ES-I3 (cell line): ENCODE measurements at regions not wholly inside any gene's neighbourhood (a gene's known extent, or its start where the extent isn't known, plus 50 kb on each side); places are given as distances from the start of the nearest gene placed in this dataset.

Experiments used
- H3K36me3 ChIP-seq: 2 replicates; pipeline ENCODE4 v1.6.1; 2013; ENCODE audit warnings: mild to moderate bottlenecking, low read length, control low read depth, moderate library complexity; ENCODE audit not compliant: insufficient read depth
- H3K4me1 ChIP-seq: 2 replicates; pipeline ENCODE4 v1.6.1; 2013; ENCODE audit warnings: mild to moderate bottlenecking, control low read depth, low read length; ENCODE audit not compliant: insufficient read depth
- H3K9ac ChIP-seq: 2 replicates; pipeline ENCODE4 v1.6.1; 2013; ENCODE audit warnings: low read depth, mild to moderate bottlenecking, low read length, moderate library complexity
- H3K9me3 ChIP-seq: 2 replicates; pipeline ENCODE4 v1.6.1; 2013; ENCODE audit warnings: mild to moderate bottlenecking, low read length, moderate library complexity; ENCODE audit not compliant: control insufficient read depth, insufficient read depth

DNA sequence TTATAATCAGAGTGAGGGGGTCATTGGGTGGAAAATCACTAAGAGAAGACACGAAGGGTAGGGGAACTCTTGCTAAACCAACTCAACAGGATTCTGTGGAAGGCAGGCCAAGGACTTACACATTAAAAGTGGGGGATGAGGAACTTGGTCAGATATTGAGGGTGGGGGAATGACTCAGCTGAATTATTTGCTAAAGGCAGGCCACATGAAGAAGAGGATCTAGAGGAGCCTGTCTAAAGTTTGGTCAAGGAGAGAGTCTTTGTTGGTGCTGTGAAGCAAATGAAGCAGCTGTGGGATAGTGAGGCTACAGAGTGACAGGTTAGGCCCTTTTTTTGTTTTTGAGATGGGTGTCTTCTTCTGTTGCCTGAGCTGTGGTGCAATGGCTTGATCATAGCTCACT, 63.9 kb upstream of the SPRY4 start:
- peaks cover 37% of the 10 kb centered on the region for H3K4me1 ChIP-seq
- no peaks in the 10 kb centered on the region for H3K36me3 ChIP-seq
- H3K9me3 ChIP-seq = no peaks in the 10 kb centered on the region
- no peak overlapping the region for H3K9ac ChIP-seq

DNA sequence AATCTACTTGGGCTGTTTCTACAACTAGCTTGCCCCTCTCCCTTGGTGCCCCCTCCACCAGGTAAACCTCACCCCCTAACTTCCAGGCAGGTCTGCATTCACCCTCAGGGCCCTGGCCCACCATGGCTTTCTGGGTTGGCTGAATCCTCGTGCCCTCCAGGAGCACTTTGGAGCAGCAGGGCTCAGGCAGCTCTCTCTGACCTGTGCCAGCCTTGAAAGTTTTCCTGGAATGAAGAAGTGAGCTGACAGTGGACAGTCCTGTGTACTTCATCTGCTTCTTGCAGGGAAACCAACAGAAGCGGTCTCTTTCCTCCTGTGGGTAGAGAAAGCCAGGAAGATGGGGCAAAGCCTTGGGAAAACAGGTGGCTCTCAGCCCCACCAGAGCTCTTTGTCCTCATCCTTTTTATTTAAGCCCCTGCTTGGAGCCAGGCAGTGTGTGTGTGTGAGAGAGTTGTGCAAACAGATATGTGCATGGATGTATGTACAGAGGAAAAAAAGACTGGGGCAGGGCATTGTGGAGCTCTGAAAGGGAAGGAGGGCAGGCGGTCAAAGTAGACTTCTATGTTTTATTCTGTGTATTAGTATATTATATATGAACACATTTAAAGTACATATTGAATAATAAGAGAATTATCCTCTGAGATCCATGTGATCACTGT, 62.3 kb upstream of the SPRY4 start:
- no peaks in the 10 kb centered on the region for H3K36me3 ChIP-seq
- H3K9ac ChIP-seq = no peak overlapping the region
- H3K4me1 ChIP-seq = peaks cover 42% of the 10 kb centered on the region
- no peaks in the 10 kb centered on the region for H3K9me3 ChIP-seq

DNA sequence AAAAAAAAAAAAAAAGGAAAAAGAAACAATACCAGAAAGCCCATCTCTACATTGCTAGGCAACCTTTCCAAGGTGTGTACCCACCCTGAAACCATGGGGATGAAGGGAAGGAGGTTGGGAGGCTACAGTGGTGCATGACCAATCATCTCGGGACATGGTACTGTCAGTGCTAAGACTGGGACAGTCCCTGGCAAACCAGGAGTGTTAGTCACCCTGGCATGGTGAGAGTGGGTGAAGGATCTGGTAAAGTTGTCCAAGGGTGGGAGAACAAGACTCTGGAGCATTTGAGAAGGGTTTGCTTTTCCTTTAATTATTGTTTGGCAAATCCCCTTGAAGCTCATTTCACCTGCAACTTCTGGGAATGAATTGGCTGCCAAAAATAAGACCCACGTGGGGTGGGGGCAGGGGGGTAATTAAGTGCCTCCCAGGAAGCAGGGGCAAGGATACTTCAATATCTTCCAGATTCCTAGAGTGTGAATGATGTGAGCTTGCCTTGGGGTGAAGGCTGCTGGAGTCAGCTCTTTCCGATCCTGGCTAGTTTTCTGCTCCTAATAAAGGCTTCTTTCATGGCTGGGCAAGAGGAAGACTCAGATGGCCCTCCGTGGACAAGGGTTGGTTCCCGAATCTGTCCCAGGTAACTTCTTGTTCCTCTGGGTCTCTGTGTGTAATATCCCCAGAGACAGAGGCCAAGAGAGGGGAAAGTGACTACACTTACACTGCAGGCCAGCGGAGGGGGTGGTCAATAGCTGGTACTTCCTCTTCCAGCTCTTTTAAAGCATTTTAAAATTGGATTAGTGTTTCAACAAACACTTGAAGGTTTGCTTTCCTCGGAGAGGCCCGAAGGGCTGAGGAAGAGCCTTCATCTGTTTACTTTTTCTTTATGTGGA, 61.6 kb upstream of the SPRY4 start:
- H3K9ac ChIP-seq = no peak overlapping the region
- H3K4me1 ChIP-seq = peaks cover 42% of the 10 kb centered on the region
- H3K9me3 ChIP-seq = no peaks in the 10 kb centered on the region
- H3K36me3 ChIP-seq = no peaks in the 10 kb centered on the region

DNA sequence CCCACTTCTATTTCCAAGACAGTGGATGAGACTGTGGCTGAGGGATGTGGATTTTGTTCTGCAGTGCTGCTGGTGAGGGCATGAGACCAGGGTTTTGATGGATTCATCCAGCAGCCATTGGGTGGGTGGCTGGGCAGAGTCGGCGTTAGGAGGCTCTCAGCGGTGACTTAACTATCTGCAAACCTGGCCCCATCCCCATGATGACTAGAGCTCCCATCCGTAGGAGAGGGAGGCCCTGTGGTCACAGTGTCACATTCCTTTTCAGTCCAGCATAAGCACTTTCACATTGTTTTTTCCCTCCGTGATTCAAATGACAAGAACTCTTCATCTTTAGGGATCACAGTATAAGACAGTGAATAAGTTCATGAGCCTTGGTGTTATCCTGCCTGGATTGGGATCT, 60.4 kb upstream of the SPRY4 start:
- Histone ChIP-seq H3K9ac (no peak overlapping the region), H3K9me3 (no peaks in the 10 kb centered on the region), H3K36me3 (no peaks in the 10 kb centered on the region), H3K4me1 (peaks cover 30% of the 10 kb centered on the region)

- Histone ChIP-seq H3K4me1 (peaks cover 21% of the 10 kb centered on the region), H3K9me3 (no peaks in the 10 kb centered on the region), H3K9ac (no peak overlapping the region), H3K36me3 (no peaks in the 10 kb centered on the region)
These were observed 59.2 kb upstream of the SPRY4 start for GRCh38 chr5:142384014-142384413.

GRCh38 chr5:142382186-142382585, 57.4 kb upstream of the SPRY4 start:
- H3K9me3 ChIP-seq = no peaks in the 10 kb centered on the region
- H3K4me1 ChIP-seq = peaks cover 21% of the 10 kb centered on the region
- H3K9ac ChIP-seq = no peak overlapping the region
- H3K36me3 ChIP-seq = no peaks in the 10 kb centered on the region

GRCh38 chr5:142378737-142379634, 54.2 kb upstream of the SPRY4 start:
- H3K9me3 ChIP-seq = no peaks in the 10 kb centered on the region
- no peak overlapping the region for H3K9ac ChIP-seq
- H3K36me3 ChIP-seq = no peaks in the 10 kb centered on the region
- H3K4me1 ChIP-seq = peaks cover 6% of the 10 kb centered on the region; the same call in 1 of the 2 replicates

DNA sequence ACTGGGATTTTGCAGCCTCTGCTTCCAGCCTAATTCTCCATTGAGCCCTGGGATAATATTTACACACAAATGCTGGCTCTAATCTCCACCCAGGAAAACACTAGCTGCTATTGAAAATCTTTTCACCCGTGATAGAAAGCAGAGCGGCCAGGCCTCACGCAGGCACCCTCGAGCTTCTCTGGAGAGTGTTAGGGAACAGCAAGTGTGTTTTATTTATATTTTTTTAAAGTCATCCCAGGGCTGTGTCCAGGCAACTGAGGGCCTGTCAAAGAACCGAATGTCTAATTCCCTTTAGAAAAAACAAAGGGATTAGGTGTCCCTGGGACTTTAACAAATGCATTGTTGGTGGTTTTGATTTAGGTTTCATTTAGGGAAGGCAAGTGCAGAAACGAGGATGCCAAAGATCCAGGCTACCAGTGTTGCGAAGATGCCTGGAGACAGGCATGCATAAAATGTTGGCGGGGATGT, 51.2 kb upstream of the SPRY4 start:
- Histone ChIP-seq H3K36me3 (no peaks in the 10 kb centered on the region), H3K9ac (no peak overlapping the region), H3K4me1 (no peaks in the 10 kb centered on the region), H3K9me3 (no peaks in the 10 kb centered on the region)
